Body of pancreas (tissue), 4 donors: ENCODE measurements at regions not wholly inside any gene's neighbourhood (a gene's known extent, or its start where the extent isn't known, plus 50 kb on each side); places are given as distances from the start of the nearest gene placed in this dataset.

Experiments used
- ATAC-seq: fragments of 150-250 bp; one replicate; pipeline ENCODE4 v1.9.1; 2016
- DNase-seq, 4 donors: peaks; one replicate each; pipeline ENCODE4 v3.0.0-alpha.2; 2019
- H3K27ac ChIP-seq, 4 donors: fragments of 200-600 bp; sonication (generic); 1 replicate in 3 of 4; 2 replicates in 1 of 4; pipeline versions ENCODE4 v1.5.1 to v1.6.1; 2016 to 2019; ENCODE audit warnings: mild to moderate bottlenecking in 1 of 4, mixed read lengths in 1 of 4, moderate library complexity in 1 of 4
- H3K27me3 ChIP-seq, 2 donors: fragments of 200-600 bp; sonication (generic); one replicate each; pipeline ENCODE4 v1.6.0; 2016; ENCODE audit warnings: mild to moderate bottlenecking in 1 of 2
- H3K36me3 ChIP-seq, 2 donors: fragments of 200-600 bp; sonication (generic); replicated peaks in 1 of 2; 2 replicates each; pipeline ENCODE4 v1.5.1; 2016; ENCODE audit warnings: low read depth in 2 of 2; ENCODE audit not compliant: insufficient read depth in 1 of 2
- H3K4me1 ChIP-seq: fragments of 200-600 bp; sonication (generic); one replicate; pipeline ENCODE4 v1.6.0; 2016
- H3K4me3 ChIP-seq, 2 donors: fragments of 200-600 bp; sonication (generic); 1 replicate in 1 of 2; 2 replicates in 1 of 2; pipeline ENCODE4 v1.5.1; 2016 to 2019
- H3K9me3 ChIP-seq, 3 donors: fragments of 200-600 bp; sonication (generic); 1 replicate in 2 of 3; 2 replicates in 1 of 3; pipeline ENCODE4 v1.5.1; 2016
- POLR2A ChIP-seq, 3 donors: fragments of 450-650 bp; IDR thresholded peaks; one replicate each; pipeline ENCODE4 v1.6.1; 2016; ENCODE audit warnings: antibody characterized with exemption in 3 of 3, mild to moderate bottlenecking in 2 of 3
- WGBS, 2 donors: methylation state at CpG; one replicate each; pipeline ENCODE4 v1.1.5; 2017; 5-methylcytosine and 5-hydroxymethylcytosine counted together
- intact Hi-C: fragments of 100-400 bp; cut with DNase I; formaldehyde crosslinking; loops from one replicate; pipeline ENCODE4 v1.15.1; 2023
- TF ChIP-seq, protein P1 (sequence below), 7 experiments: fragments of 450-650 bp in 4 of 7; fragments of 200-600 bp in 3 of 7; sonication (generic) in 3 of 7; IDR thresholded peaks; one replicate each; pipeline ENCODE4 v1.5.1; 2016 to 2019; ENCODE audit warnings: antibody characterized with exemption in 7 of 7

DNA sequence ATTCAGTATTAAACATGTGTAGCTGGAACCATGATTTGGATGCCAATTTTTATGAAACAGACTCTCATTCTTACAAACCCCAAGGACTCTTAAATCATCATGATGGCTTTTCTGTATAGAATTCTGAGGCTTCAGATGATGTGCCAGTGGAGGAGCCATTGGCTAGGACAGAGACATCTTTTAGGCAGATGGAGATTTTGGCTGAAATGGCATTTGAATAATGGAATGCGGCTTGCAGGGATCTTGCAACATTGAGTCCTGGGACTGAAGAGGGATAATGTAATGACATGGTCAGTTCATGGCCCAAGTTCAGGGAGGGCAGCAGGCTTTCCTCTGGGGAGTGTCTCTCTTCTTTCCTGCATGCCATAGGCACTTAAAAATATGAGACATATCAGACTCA, 172.4 kb downstream of the ABCA8 start:
- Histone ChIP-seq H3K36me3 (no peaks in the 10 kb centered on the region), H3K4me3 (no peak overlapping the region), H3K4me1 (peaks cover 8% of the 10 kb centered on the region), H3K27me3 (no peaks in the 10 kb centered on the region), H3K27ac (no peak overlapping the region), H3K9me3 (no peaks in the 10 kb centered on the region)
- DNase-seq (peak in 1 of 4 donors; percentile 14), ATAC-seq (peak; percentile 27)
- 86 to 100% methylated on average over 1 of the region's 1 CpG for WGBS, 2 donors
- no peak for TF ChIP-seq POLR2A (IDR thresholded peaks at IDR 0.05)
- TF ChIP-seq, protein P1, sequence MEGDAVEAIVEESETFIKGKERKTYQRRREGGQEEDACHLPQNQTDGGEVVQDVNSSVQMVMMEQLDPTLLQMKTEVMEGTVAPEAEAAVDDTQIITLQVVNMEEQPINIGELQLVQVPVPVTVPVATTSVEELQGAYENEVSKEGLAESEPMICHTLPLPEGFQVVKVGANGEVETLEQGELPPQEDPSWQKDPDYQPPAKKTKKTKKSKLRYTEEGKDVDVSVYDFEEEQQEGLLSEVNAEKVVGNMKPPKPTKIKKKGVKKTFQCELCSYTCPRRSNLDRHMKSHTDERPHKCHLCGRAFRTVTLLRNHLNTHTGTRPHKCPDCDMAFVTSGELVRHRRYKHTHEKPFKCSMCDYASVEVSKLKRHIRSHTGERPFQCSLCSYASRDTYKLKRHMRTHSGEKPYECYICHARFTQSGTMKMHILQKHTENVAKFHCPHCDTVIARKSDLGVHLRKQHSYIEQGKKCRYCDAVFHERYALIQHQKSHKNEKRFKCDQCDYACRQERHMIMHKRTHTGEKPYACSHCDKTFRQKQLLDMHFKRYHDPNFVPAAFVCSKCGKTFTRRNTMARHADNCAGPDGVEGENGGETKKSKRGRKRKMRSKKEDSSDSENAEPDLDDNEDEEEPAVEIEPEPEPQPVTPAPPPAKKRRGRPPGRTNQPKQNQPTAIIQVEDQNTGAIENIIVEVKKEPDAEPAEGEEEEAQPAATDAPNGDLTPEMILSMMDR (IDR thresholded peaks at IDR 0.05) = no peak
- intact Hi-C loops = no loop called here

- H3K4me1 ChIP-seq = peaks cover 14% of the 10 kb centered on the region
- no peak overlapping the region for H3K27ac ChIP-seq
- no peak for DNase-seq
- intact Hi-C loops = no loop called here
- no peaks in the 10 kb centered on the region for H3K9me3 ChIP-seq
- TF ChIP-seq, protein P1 (IDR thresholded peaks at IDR 0.05) = no peak
- no peak for TF ChIP-seq POLR2A (IDR thresholded peaks at IDR 0.05)
- H3K4me3 ChIP-seq = no peak overlapping the region
- H3K36me3 ChIP-seq = no peaks in the 10 kb centered on the region
- WGBS, 2 donors = 80 to 92% methylated on average over 4 of the region's 4 CpGs
- no peak for ATAC-seq
- H3K27me3 ChIP-seq = no peaks in the 10 kb centered on the region
Observed at GRCh38 chr17:68780596-68780995, 174.6 kb downstream of the ABCA8 start.

GRCh38 chr17:68778726-68779125, 176.5 kb downstream of the ABCA8 start:
- peaks cover 17% of the 10 kb centered on the region for H3K4me1 ChIP-seq
- TF ChIP-seq POLR2A (IDR thresholded peaks at IDR 0.05) = no peak
- TF ChIP-seq, protein P1 (IDR thresholded peaks at IDR 0.05) = no peak
- ATAC-seq = no peak

DNA sequence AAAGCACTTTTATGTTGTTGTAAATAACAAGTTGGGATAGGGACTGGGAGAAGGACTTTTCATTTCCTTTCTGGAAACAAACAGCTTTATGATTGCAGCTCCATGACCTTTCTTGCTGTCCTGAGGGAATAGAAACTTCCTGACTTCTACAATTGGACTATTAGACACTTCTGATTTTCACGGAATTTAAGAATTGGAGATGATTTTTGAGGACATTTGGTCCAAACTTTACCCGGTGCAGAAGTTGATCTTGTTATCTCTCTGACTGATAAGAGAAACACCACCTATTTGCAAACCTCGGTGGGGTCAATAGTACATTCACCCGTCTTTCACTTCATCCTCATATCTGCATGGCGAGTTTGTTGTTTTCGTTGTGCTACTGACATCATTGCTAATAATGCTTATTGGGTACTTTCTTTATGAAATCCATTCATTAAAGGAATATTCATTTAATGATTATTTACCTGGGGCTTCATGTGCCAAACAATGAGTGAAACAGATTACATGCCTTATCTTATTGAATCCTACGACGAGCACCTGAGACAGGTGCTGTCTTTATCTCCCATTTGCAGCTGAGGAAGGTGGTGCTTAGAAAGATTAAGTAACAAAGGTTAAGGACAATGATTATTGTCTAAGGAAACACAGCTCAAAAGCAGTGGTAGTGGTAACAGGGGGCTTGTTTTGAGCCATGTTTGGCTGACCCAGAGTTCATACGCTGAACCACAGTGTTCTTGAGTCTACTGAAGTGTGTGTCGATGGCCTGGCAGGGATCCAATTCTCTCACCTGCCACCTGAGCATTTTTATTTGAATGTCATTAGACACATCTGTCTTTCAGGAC, 176.9 kb upstream of the FAM20A start:
- Histone ChIP-seq H3K27ac (peak overlapping the region in 1 of 4 donors; percentile 9), H3K4me3 (no peak overlapping the region), H3K4me1 (peaks cover 17% of the 10 kb centered on the region), H3K9me3 (no peaks in the 10 kb centered on the region), H3K27me3 (no peaks in the 10 kb centered on the region), H3K36me3 (no peaks in the 10 kb centered on the region)
- intact Hi-C loops = loop anchor here (5.0 kb wide), 1 partner anchor 459 kb away; no protein-coding TSS in a partner anchor
- 8 to 13% methylated on average over 10 of the region's 10 CpGs for WGBS, 2 donors
- DNase-seq = peak in 3 of 4 donors; percentile 38 to 60 (median 58)
- ATAC-seq = peak; percentile 30
- TF ChIP-seq, protein P1 (IDR thresholded peaks at IDR 0.05) = no peak
- TF ChIP-seq POLR2A (IDR thresholded peaks at IDR 0.05) = no peak

More at GRCh38 chr17:68778726-68779125, 176.5 kb downstream of the ABCA8 start:
- H3K9me3 ChIP-seq = no peaks in the 10 kb centered on the region
- no peak overlapping the region for H3K27ac ChIP-seq
- WGBS, 2 donors = 69 to 77% methylated on average over 4 of the region's 4 CpGs
- no peaks in the 10 kb centered on the region for H3K27me3 ChIP-seq
- no peak for DNase-seq
- intact Hi-C loops = loop anchor here (5.0 kb wide), 1 partner anchor 459 kb away; no protein-coding TSS in a partner anchor
- no peak overlapping the region for H3K4me3 ChIP-seq
- H3K36me3 ChIP-seq = no peaks in the 10 kb centered on the region
